GM12878 (cell line): ENCODE measurements at regions not wholly inside any gene's neighbourhood (a gene's known extent, or its start where the extent isn't known, plus 50 kb on each side); places are given as distances from the start of the nearest gene placed in this dataset.

Experiments
- MAX ChIP-seq: IDR thresholded peaks from 2 replicates; pipeline ENCODE4 v1.6.1; 2012; ENCODE audit warnings: low read depth, low read length, improper control_type of control experiment
- TF ChIP-seq, protein P1 (sequence below), 3 experiments: IDR thresholded peaks in 2 of 3; conservative IDR thresholded peaks in 1 of 3; 2 replicates each; pipeline ENCODE4 v1.5.1; 2011; ENCODE audit warnings: low read depth in 3 of 3, low read length in 3 of 3, mild to moderate bottlenecking in 3 of 3, control low read depth in 2 of 3, moderate library complexity in 2 of 3, inconsistent platforms in 1 of 3, mixed read lengths in 1 of 3; ENCODE audit not compliant: control insufficient read depth in 2 of 3, insufficient read depth in 1 of 3; ENCODE audit errors: extremely low read depth in 1 of 3

GRCh38 chrX:43530837-43531236 lies 125.3 kb upstream of the MAOA start:
- TF ChIP-seq, protein P1, sequence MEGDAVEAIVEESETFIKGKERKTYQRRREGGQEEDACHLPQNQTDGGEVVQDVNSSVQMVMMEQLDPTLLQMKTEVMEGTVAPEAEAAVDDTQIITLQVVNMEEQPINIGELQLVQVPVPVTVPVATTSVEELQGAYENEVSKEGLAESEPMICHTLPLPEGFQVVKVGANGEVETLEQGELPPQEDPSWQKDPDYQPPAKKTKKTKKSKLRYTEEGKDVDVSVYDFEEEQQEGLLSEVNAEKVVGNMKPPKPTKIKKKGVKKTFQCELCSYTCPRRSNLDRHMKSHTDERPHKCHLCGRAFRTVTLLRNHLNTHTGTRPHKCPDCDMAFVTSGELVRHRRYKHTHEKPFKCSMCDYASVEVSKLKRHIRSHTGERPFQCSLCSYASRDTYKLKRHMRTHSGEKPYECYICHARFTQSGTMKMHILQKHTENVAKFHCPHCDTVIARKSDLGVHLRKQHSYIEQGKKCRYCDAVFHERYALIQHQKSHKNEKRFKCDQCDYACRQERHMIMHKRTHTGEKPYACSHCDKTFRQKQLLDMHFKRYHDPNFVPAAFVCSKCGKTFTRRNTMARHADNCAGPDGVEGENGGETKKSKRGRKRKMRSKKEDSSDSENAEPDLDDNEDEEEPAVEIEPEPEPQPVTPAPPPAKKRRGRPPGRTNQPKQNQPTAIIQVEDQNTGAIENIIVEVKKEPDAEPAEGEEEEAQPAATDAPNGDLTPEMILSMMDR (IDR thresholded peaks at IDR 0.05 in 2 of 3, conservative IDR thresholded peaks at IDR 0.05 in 1 of 3; ENCODE audit: control insufficient read depth in 2 of 3, extremely low read depth in 1 of 3, insufficient read depth in 1 of 3, low read depth in 3 of 3, low read length in 3 of 3) = no peak
- TF ChIP-seq MAX = no peak
